Adrenal gland (tissue), 5 donors: ENCODE measurements at regions not wholly inside any gene's neighbourhood (a gene's known extent, or its start where the extent isn't known, plus 50 kb on each side); places are given as distances from the start of the nearest gene placed in this dataset.

Experiments used
- CTCF ChIP-seq, 6 experiments: fragments of 450-650 bp in 4 of 6; fragments of 200-600 bp in 2 of 6; sonication (generic) in 1 of 6; IDR thresholded peaks; 1 replicate in 5 of 6; 2 replicates in 1 of 6; pipeline versions ENCODE4 v1.5.1 to v1.8.0; 2016 to 2021; ENCODE audit warnings: antibody characterized with exemption in 6 of 6, mild to moderate bottlenecking in 2 of 6, moderate library complexity in 1 of 6
- POLR2A ChIP-seq, 2 donors: fragments of 450-650 bp; IDR thresholded peaks; one replicate each; pipeline ENCODE4 v1.6.1; 2017; ENCODE audit warnings: antibody characterized with exemption in 2 of 2, mild to moderate bottlenecking in 2 of 2, moderate library complexity in 1 of 2
- donor health status: DM: no; HTN: no; CAD: no.

DNA sequence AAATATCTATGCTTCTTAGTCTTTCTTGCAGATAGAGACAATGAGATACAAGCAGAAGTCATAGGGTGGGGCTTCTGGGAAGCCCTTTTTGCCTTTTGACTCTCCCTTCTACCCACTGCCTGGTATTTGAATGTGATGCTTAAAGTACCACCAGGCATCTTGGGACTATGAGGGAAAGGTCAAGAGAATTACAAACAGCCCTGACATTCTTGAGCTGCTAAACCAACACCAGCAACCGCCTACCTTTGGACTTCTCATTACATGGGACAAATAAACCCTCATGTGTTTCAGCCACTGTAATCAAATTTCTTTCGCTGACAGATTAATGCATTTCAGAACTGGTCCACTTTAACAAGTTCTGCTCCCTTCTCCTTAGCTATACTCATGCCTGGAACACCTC, 112.8 kb downstream of the LUZP4 start:
- no peak for TF ChIP-seq CTCF (IDR thresholded peaks at IDR 0.05)
- no peak for TF ChIP-seq POLR2A (IDR thresholded peaks at IDR 0.05)
